ENCODE measurements at regions not wholly inside any gene's neighbourhood (a gene's known extent, or its start where the extent isn't known, plus 50 kb on each side); places are given as distances from the start of the nearest gene placed in this dataset.

DNA sequence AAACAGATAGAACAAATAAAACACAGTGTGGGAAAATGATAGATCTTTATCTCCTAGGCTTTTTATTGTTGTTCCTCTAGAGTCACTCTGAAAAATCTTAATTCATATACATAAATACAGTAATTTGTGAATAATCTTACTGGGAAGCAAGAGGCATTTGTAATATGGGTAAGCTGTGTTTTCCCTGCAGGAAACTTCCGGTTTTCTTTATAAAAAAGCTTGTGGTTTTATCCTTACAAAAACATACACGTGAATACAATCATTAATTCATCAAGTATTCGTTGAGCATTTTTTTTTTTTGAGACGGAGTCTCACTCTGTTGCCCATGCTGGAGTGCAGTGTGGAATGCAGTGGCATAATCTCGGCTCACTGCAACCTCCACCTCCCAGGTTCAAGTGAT lies 1312.8 kb upstream of the ZEB2 start:
- DNase-seq, result no peak
- Histone ChIP-seq H3K36me3 (ENCODE audit: low read depth, missing control alignments) (no peaks in the 10 kb centered on the region), H3K4me3 (no peak overlapping the region), H3K27me3 (no peaks in the 10 kb centered on the region), H3K4me1 (no peaks in the 10 kb centered on the region), H3K27ac (no peak overlapping the region), H3K9me3 (no peaks in the 10 kb centered on the region)
- TF ChIP-seq, protein P1, sequence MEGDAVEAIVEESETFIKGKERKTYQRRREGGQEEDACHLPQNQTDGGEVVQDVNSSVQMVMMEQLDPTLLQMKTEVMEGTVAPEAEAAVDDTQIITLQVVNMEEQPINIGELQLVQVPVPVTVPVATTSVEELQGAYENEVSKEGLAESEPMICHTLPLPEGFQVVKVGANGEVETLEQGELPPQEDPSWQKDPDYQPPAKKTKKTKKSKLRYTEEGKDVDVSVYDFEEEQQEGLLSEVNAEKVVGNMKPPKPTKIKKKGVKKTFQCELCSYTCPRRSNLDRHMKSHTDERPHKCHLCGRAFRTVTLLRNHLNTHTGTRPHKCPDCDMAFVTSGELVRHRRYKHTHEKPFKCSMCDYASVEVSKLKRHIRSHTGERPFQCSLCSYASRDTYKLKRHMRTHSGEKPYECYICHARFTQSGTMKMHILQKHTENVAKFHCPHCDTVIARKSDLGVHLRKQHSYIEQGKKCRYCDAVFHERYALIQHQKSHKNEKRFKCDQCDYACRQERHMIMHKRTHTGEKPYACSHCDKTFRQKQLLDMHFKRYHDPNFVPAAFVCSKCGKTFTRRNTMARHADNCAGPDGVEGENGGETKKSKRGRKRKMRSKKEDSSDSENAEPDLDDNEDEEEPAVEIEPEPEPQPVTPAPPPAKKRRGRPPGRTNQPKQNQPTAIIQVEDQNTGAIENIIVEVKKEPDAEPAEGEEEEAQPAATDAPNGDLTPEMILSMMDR (IDR thresholded peaks at IDR 0.05), result no peak
- no peak for TF ChIP-seq POLR2A (IDR thresholded peaks at IDR 0.05)
- WGBS, 2 donors, result 89 to 94% methylated on average over 5 of the region's 5 CpGs
- intact Hi-C loops (cut with DNase I; ENCODE audit: low total_unique reads), result no loop called here

GRCh38 chr2:145829931-145830330 lies 1310.0 kb upstream of the ZEB2 start:
- no peak for DNase-seq
- TF ChIP-seq, protein P1 (IDR thresholded peaks at IDR 0.05), result no peak
- no peak for TF ChIP-seq POLR2A (IDR thresholded peaks at IDR 0.05)
- intact Hi-C loops (cut with DNase I; ENCODE audit: low total_unique reads), result no loop called here
- no peaks in the 10 kb centered on the region for H3K36me3 ChIP-seq (ENCODE audit: low read depth, missing control alignments)
- H3K4me1 ChIP-seq, result no peaks in the 10 kb centered on the region
- H3K9me3 ChIP-seq, result no peaks in the 10 kb centered on the region
- no peak overlapping the region for H3K4me3 ChIP-seq
- no peaks in the 10 kb centered on the region for H3K27me3 ChIP-seq
- no peak overlapping the region for H3K27ac ChIP-seq

- no peaks in the 10 kb centered on the region for H3K4me1 ChIP-seq
- no peak for DNase-seq
- no peak overlapping the region for H3K27ac ChIP-seq
- H3K4me3 ChIP-seq, result no peak overlapping the region
- H3K9me3 ChIP-seq, result no peaks in the 10 kb centered on the region
- no peak for TF ChIP-seq POLR2A (IDR thresholded peaks at IDR 0.05)
- TF ChIP-seq, protein P1 (IDR thresholded peaks at IDR 0.05), result no peak
- intact Hi-C loops (cut with DNase I; ENCODE audit: low total_unique reads), result no loop called here
- H3K36me3 ChIP-seq (ENCODE audit: low read depth, missing control alignments), result no peaks in the 10 kb centered on the region
- no peaks in the 10 kb centered on the region for H3K27me3 ChIP-seq
- 92 to 97% methylated on average over 2 of the region's 2 CpGs for WGBS, 2 donors
Measured at GRCh38 chr2:145827235-145827634, 1307.3 kb upstream of the ZEB2 start.

DNA sequence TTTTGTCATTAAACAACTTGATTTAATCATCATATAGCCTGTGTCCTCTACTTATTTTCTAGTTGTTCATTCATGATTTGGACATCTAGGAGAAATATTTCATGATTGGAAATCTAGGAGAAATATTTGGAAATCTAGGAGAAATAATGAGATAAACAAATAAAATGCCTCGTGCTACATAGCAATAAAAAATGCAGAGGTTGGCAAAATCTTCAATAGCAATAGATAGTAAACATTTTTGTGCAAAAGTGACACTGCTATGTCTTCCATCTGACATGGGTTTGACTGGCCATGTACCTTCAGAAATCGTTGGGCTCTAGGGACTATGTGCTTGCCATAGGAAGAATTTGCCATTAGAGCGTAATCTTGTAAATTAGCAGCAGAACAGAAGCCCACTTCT lies 1304.5 kb upstream of the ZEB2 start:
- Histone ChIP-seq H3K9me3 (no peaks in the 10 kb centered on the region), H3K4me1 (no peaks in the 10 kb centered on the region), H3K27me3 (no peaks in the 10 kb centered on the region), H3K4me3 (no peak overlapping the region), H3K36me3 (ENCODE audit: low read depth, missing control alignments) (no peaks in the 10 kb centered on the region), H3K27ac (no peak overlapping the region)
- TF ChIP-seq, protein P1 (IDR thresholded peaks at IDR 0.05), result no peak
- no peak for TF ChIP-seq POLR2A (IDR thresholded peaks at IDR 0.05)
- no peak for DNase-seq
- intact Hi-C loops (cut with DNase I; ENCODE audit: low total_unique reads), result no loop called here
- 86 to 89% methylated on average over 3 of the region's 3 CpGs for WGBS, 2 donors

GRCh38 chr2:145822892-145823534 lies 1303.1 kb upstream of the ZEB2 start:
- 65 to 71% methylated on average over 2 of the region's 2 CpGs for WGBS, 2 donors
- Histone ChIP-seq H3K9me3 (no peaks in the 10 kb centered on the region), H3K27me3 (no peaks in the 10 kb centered on the region), H3K4me1 (no peaks in the 10 kb centered on the region), H3K36me3 (ENCODE audit: low read depth, missing control alignments) (no peaks in the 10 kb centered on the region), H3K4me3 (no peak overlapping the region), H3K27ac (no peak overlapping the region)
- no peak for DNase-seq
- TF ChIP-seq POLR2A (IDR thresholded peaks at IDR 0.05), result no peak
- TF ChIP-seq, protein P1 (IDR thresholded peaks at IDR 0.05), result no peak
- intact Hi-C loops (cut with DNase I; ENCODE audit: low total_unique reads), result no loop called here

Measured in testis (tissue), 2 donors.